ENCODE measurements at regions not wholly inside any gene's neighbourhood (a gene's known extent, or its start where the extent isn't known, plus 50 kb on each side); places are given as distances from the start of the nearest gene placed in this dataset.

DNA sequence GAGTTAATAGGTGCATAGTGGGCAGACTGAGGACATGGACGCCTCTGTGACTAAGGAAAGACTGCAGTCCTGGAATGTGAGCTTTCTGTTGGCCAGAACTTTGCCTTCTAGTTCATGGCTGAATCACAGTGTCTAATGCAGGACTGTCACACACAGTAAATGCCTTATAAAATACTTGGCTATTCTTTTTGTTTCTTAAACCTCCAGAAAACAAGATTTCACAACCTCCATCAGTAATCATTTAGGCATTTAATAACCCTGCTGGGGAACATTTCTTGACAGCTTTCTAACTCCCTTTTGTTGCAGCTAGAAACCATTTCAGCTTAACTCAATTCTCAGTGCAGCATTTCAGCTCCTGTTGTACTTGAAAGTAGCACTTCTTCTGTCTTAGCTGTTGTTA is 335.8 kb upstream of the DDI1 start:
- in situ Hi-C loops (cut with HindIII; ENCODE audit: extremely low pct_ligation_motif_present, low pct_unique_long_range_greater_than_20kb), result no loop called here
- no peak overlapping the region for H2AFZ ChIP-seq (ENCODE audit: low read length)
- no peak for TF ChIP-seq FOXP1 (IDR thresholded peaks at IDR 0.05)
- no peak for TF ChIP-seq FOXP1 (CRISPR knock-in tag; IDR thresholded peaks at IDR 0.05)
- TF ChIP-seq MTA3 (CRISPR knock-in tag; IDR thresholded peaks at IDR 0.05), result no peak
- TF ChIP-seq ZNF569 (CRISPR knock-in tag; IDR thresholded peaks at IDR 0.05; ENCODE audit: borderline replicate concordance), result no peak
- no peak for TF ChIP-seq ZNF75D (CRISPR knock-in tag; IDR thresholded peaks at IDR 0.05; ENCODE audit: borderline replicate concordance)
- TF ChIP-seq MTF1 (CRISPR knock-in tag; IDR thresholded peaks at IDR 0.05), result no peak
- no peak for TF ChIP-seq DPF2 (CRISPR knock-in tag; IDR thresholded peaks at IDR 0.05; ENCODE audit: borderline replicate concordance, low read depth)
- no peak for TF ChIP-seq ZNF605 (CRISPR knock-in tag; IDR thresholded peaks at IDR 0.05)
- TF ChIP-seq, protein P1, sequence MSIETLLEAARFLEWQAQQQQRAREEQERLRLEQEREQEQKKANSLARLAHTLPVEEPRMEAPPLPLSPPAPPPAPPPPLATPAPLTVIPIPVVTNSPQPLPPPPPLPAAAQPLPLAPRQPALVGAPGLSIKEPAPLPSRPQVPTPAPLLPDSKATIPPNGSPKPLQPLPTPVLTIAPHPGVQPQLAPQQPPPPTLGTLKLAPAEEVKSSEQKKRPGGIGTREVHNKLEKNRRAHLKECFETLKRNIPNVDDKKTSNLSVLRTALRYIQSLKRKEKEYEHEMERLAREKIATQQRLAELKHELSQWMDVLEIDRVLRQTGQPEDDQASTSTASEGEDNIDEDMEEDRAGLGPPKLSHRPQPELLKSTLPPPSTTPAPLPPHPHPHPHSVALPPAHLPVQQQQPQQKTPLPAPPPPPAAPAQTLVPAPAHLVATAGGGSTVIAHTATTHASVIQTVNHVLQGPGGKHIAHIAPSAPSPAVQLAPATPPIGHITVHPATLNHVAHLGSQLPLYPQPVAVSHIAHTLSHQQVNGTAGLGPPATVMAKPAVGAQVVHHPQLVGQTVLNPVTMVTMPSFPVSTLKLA (IDR thresholded peaks at IDR 0.05), result no peak
- TF ChIP-seq, protein P2, sequence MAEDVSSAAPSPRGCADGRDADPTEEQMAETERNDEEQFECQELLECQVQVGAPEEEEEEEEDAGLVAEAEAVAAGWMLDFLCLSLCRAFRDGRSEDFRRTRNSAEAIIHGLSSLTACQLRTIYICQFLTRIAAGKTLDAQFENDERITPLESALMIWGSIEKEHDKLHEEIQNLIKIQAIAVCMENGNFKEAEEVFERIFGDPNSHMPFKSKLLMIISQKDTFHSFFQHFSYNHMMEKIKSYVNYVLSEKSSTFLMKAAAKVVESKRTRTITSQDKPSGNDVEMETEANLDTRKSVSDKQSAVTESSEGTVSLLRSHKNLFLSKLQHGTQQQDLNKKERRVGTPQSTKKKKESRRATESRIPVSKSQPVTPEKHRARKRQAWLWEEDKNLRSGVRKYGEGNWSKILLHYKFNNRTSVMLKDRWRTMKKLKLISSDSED (CRISPR knock-in tag; IDR thresholded peaks at IDR 0.05), result no peak
- no peak for TF ChIP-seq ZNF430 (CRISPR knock-in tag; IDR thresholded peaks at IDR 0.05)
- TF ChIP-seq, protein P3, sequence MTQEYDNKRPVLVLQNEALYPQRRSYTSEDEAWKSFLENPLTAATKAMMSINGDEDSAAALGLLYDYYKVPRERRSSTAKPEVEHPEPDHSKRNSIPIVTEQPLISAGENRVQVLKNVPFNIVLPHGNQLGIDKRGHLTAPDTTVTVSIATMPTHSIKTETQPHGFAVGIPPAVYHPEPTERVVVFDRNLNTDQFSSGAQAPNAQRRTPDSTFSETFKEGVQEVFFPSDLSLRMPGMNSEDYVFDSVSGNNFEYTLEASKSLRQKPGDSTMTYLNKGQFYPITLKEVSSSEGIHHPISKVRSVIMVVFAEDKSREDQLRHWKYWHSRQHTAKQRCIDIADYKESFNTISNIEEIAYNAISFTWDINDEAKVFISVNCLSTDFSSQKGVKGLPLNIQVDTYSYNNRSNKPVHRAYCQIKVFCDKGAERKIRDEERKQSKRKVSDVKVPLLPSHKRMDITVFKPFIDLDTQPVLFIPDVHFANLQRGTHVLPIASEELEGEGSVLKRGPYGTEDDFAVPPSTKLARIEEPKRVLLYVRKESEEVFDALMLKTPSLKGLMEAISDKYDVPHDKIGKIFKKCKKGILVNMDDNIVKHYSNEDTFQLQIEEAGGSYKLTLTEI (CRISPR knock-in tag; conservative IDR thresholded peaks at IDR 0.05), result no peak
- no peak for TF ChIP-seq KDM5B (CRISPR knock-in tag; IDR thresholded peaks at IDR 0.05; ENCODE audit: borderline replicate concordance)
- TF ChIP-seq ZNF615 (CRISPR knock-in tag; IDR thresholded peaks at IDR 0.05; ENCODE audit: borderline replicate concordance), result no peak
- BruUV-seq (replicated peaks), result no TSS peak
- H3K27me3 ChIP-seq (ENCODE audit: control insufficient read depth in 1 of 2, insufficient read depth in 2 of 2, low read length in 2 of 2), result no peaks in the 10 kb centered on the region
- WGBS (ENCODE audit: low lambda C conversion rate), result 0% methylated on average over 1 of the region's 1 CpG
- no peak overlapping the region for H3K9ac ChIP-seq (ENCODE audit: insufficient read depth, low read depth, low read length)
- ATAC-seq (no peak), DNase-seq (ENCODE audit: low spot score) (no peak), FAIRE-seq (no peak)
- CTCF ChIA-PET (ENCODE audit: low intra/inter-chr PET ratio, low total read pairs), result no interaction called here
- intact Hi-C loops (cut with micrococcal nuclease; ENCODE audit: unreplicated experiment), result no loop called here
- no peak overlapping the region for H3K27ac ChIP-seq (ENCODE audit: extremely low read length, insufficient read depth, low read length)
- no peaks in the 10 kb centered on the region for H3K79me2 ChIP-seq (ENCODE audit: insufficient read depth, low read length)
- no peak overlapping the region for H3K4me3 ChIP-seq (replicated peaks in 1 of 3; ENCODE audit: insufficient read depth in 1 of 3, low read depth in 2 of 3, low read length in 3 of 3)
- H3K4me1 ChIP-seq (ENCODE audit: insufficient read depth, low read length), result no peaks in the 10 kb centered on the region
- peaks cover 22% of the 10 kb centered on the region for H3K9me3 ChIP-seq (ENCODE audit: low read length)
- H3K4me2 ChIP-seq (ENCODE audit: low read depth, low read length), result no peak overlapping the region
- H3K36me3 ChIP-seq (replicated peaks in 1 of 2; ENCODE audit: control insufficient read depth in 1 of 2, insufficient read depth in 2 of 2, low read length in 2 of 2), result no peaks in the 10 kb centered on the region
- POLR2A ChIA-PET, result no interaction called here
- no peaks in the 10 kb centered on the region for H4K20me1 ChIP-seq (ENCODE audit: insufficient read depth, low read length)

All from HepG2 (cell line).